GM12878 (cell line): ENCODE measurements at regions not wholly inside any gene's neighbourhood (a gene's known extent, or its start where the extent isn't known, plus 50 kb on each side); places are given as distances from the start of the nearest gene placed in this dataset.
A peak's percentile ranks its signal among the peaks of the same experiment; 100 is the strongest.

Source experiments
- ATF2 ChIP-seq: IDR thresholded peaks from 2 replicates; pipeline ENCODE4 v1.6.1; 2012; ENCODE audit warnings: low read length, inconsistent platforms
- CUX1 ChIP-seq: IDR thresholded peaks from 2 replicates; pipeline ENCODE4 v1.6.1; 2012; ENCODE audit warnings: improper control_type of control experiment, low read depth, low read length; ENCODE audit not compliant: insufficient replicate concordance
- ETV6 ChIP-seq, 2 experiments: fragments of 450-650 bp in 1 of 2; IDR thresholded peaks in 1 of 2; conservative IDR thresholded peaks in 1 of 2; 2 replicates each; pipeline ENCODE4 v1.6.1; 2014; ENCODE audit warnings: antibody characterized with exemption in 1 of 2, borderline replicate concordance in 1 of 2, low read depth in 1 of 2, mild to moderate bottlenecking in 1 of 2, moderate library complexity in 1 of 2
- EZH2 ChIP-seq: IDR thresholded peaks from 2 replicates; pipeline ENCODE4 v1.6.1; 2012; ENCODE audit warnings: low read depth, mild to moderate bottlenecking, control low read depth, inconsistent platforms, low read length, borderline replicate concordance; ENCODE audit not compliant: control insufficient read depth
- FOXM1 ChIP-seq: IDR thresholded peaks from 2 replicates; pipeline ENCODE4 v1.6.1; 2012; ENCODE audit warnings: low read depth, mild to moderate bottlenecking, inconsistent platforms, low read length, moderate library complexity
- GABPA ChIP-seq: IDR thresholded peaks from 2 replicates; pipeline ENCODE4 v1.6.1; 2014; ENCODE audit warnings: antibody characterized with exemption, low read depth, mild to moderate bottlenecking, inconsistent platforms
- IRF4 ChIP-seq: IDR thresholded peaks from 2 replicates; pipeline ENCODE4 v1.6.1; 2011; ENCODE audit warnings: low read depth, low read length
- JUNB ChIP-seq: IDR thresholded peaks from 2 replicates; pipeline ENCODE4 v1.6.1; 2016; ENCODE audit warnings: antibody characterized with exemption, mild to moderate bottlenecking
- JUND ChIP-seq: IDR thresholded peaks from 2 replicates; pipeline ENCODE4 v1.6.1; 2012; ENCODE audit warnings: low read depth, mild to moderate bottlenecking, low read length, improper control_type of control experiment, moderate library complexity
- MEF2A ChIP-seq: IDR thresholded peaks from 2 replicates; pipeline ENCODE4 v1.6.1; 2011; ENCODE audit warnings: low read depth, mild to moderate bottlenecking, low read length, moderate library complexity; ENCODE audit not compliant: insufficient read depth
- MEF2B ChIP-seq: fragments of 450-650 bp; IDR thresholded peaks from 2 replicates; pipeline ENCODE4 v1.6.1; 2018; ENCODE audit warnings: mild to moderate bottlenecking, moderate library complexity; ENCODE audit not compliant: partially characterized antibody, poor library complexity, severe bottlenecking
- NBN ChIP-seq: fragments of 450-650 bp; IDR thresholded peaks from 2 replicates; pipeline ENCODE4 v1.6.1; 2016
- NR2C2 ChIP-seq: IDR thresholded peaks from 2 replicates; pipeline ENCODE4 v1.6.1; 2011; ENCODE audit warnings: borderline replicate concordance, low read depth; ENCODE audit not compliant: control insufficient read depth, insufficient read length
- SP1 ChIP-seq: IDR thresholded peaks from one replicate; pipeline ENCODE4 v1.6.1; 2011; ENCODE audit warnings: low read depth, low read length
- SUPT20H ChIP-seq: IDR thresholded peaks from 2 replicates; pipeline ENCODE4 v1.6.1; 2011; ENCODE audit warnings: low read depth, mild to moderate bottlenecking, low read length, moderate library complexity, borderline replicate concordance; ENCODE audit not compliant: control insufficient read depth
- SUZ12 ChIP-seq: fragments of 200-600 bp; sonication (generic); IDR thresholded peaks from one replicate; pipeline ENCODE4 v1.6.1; 2018; ENCODE audit warnings: antibody characterized with exemption, mild to moderate bottlenecking; ENCODE audit not compliant: unreplicated experiment
- YBX1 ChIP-seq: fragments of 450-650 bp; IDR thresholded peaks from 2 replicates; pipeline ENCODE4 v1.6.1; 2016; ENCODE audit warnings: antibody characterized with exemption
- YY1 ChIP-seq: IDR thresholded peaks from 2 replicates; pipeline ENCODE4 v1.6.1; 2011; ENCODE audit warnings: low read depth, mild to moderate bottlenecking, low read length
- ZBTB4 ChIP-seq: fragments of 450-650 bp; formaldehyde crosslinking; IDR thresholded peaks from 2 replicates; pipeline ENCODE4 v1.4.0; 2022; ENCODE audit warnings: mild to moderate bottlenecking, moderate library complexity
- ZZZ3 ChIP-seq: IDR thresholded peaks from 2 replicates; pipeline ENCODE4 v1.6.1; 2011; ENCODE audit warnings: low read depth; ENCODE audit not compliant: control insufficient read depth, insufficient read length

GRCh38 chr5:87121304-87122150 is 146.2 kb upstream of the RASA1 start (continued):
- TF ChIP-seq CUX1 (no peak), NBN (peak; percentile 29; the same call in 1 of the 2 replicates), ZZZ3 (no peak), MEF2A (0 out of 2 replicates have a peak, but pooled peaks have one; percentile 35), ETV6 (conservative IDR thresholded peaks at IDR 0.05 in 1 of 2, IDR thresholded peaks at IDR 0.05 in 1 of 2; ENCODE audit: borderline replicate concordance in 1 of 2, low read depth in 1 of 2) (peak in 1 of 2 experiments; percentile 86; a peak in 2 of 4 replicates), GABPA (0 out of 2 replicates have a peak, but pooled peaks have one; percentile 24), ATF2 (peak; percentile 93), NR2C2 (no peak), SUPT20H (no peak), SUZ12 (no peak), JUNB (peak; percentile 86), YBX1 (no peak), SP1 (no peak), JUND (peak; percentile 67; the same call in 1 of the 2 replicates), EZH2 (no peak), ZBTB4 (CRISPR knock-in tag) (no peak), MEF2B (peak; percentile 47), IRF4 (peak; percentile 79), FOXM1 (peak; percentile 85; the same call in 1 of the 2 replicates), YY1 (no peak)
